GM18519 (cell line): ENCODE measurements at regions not wholly inside any gene's neighbourhood (a gene's known extent, or its start where the extent isn't known, plus 50 kb on each side); places are given as distances from the start of the nearest gene placed in this dataset.
A peak's percentile ranks its signal among the peaks of the same experiment; 100 is the strongest.

ENCODE experiments used
- ATAC-seq: cut with Tn5 transposase; IDR thresholded peaks from one replicate; pipeline ENCODE4 v1.9.1; 2021; ENCODE audit warnings: mild to moderate bottlenecking, moderate library complexity; ENCODE audit not compliant: unreplicated experiment, low FRiP score

GRCh38 chr2:18849841-18850578 lies 260.6 kb upstream of the NT5C1B start:
- ATAC-seq: peak; percentile 89

GRCh38 chr2:18848646-18849045 lies 259.3 kb upstream of the NT5C1B start:
- no peak for ATAC-seq

- no peak for ATAC-seq
Measured at GRCh38 chr2:18845854-18846445, 256.6 kb upstream of the NT5C1B start.

- ATAC-seq: no peak
Measured at GRCh38 chr2:18842836-18843235, 253.5 kb upstream of the NT5C1B start.

- ATAC-seq: no peak
Measured at GRCh38 chr2:18841248-18842150, 252.1 kb upstream of the NT5C1B start.

- no peak for ATAC-seq
Measured at GRCh38 chr2:18837240-18837639, 247.9 kb upstream of the NT5C1B start.

- ATAC-seq: no peak
Measured at GRCh38 chr2:18836436-18836835, 247.1 kb upstream of the NT5C1B start.

GRCh38 chr2:18835787-18836186 lies 246.4 kb upstream of the NT5C1B start:
- no peak for ATAC-seq

GRCh38 chr2:18834341-18834740 lies 245.0 kb upstream of the NT5C1B start:
- no peak for ATAC-seq

GRCh38 chr2:18833941-18834340 lies 244.6 kb upstream of the NT5C1B start:
- ATAC-seq: no peak

- no peak for ATAC-seq
Measured at GRCh38 chr2:18831916-18832510, 242.6 kb upstream of the NT5C1B start.

- no peak for ATAC-seq
Measured at GRCh38 chr2:18830962-18831361, 241.6 kb upstream of the NT5C1B start.

- no peak for ATAC-seq
Measured at GRCh38 chr2:18829976-18830375, 240.6 kb upstream of the NT5C1B start.

GRCh38 chr2:18829251-18829902 lies 240.0 kb upstream of the NT5C1B start:
- no peak for ATAC-seq

GRCh38 chr2:18828296-18828695 lies 238.9 kb upstream of the NT5C1B start:
- ATAC-seq: no peak

- ATAC-seq: no peak
Measured at GRCh38 chr2:18825838-18826237, 236.5 kb upstream of the NT5C1B start.

GRCh38 chr2:18824915-18825314 lies 235.5 kb upstream of the NT5C1B start:
- ATAC-seq: no peak

- ATAC-seq: no peak
Measured at GRCh38 chr2:18824325-18824790, 235.0 kb upstream of the NT5C1B start.

GRCh38 chr2:18821431-18821830 lies 232.1 kb upstream of the NT5C1B start:
- no peak for ATAC-seq

GRCh38 chr2:18820966-18821365 lies 231.6 kb upstream of the NT5C1B start:
- ATAC-seq: no peak
